Left renal pelvis (tissue), 4 donors: ENCODE measurements at regions not wholly inside any gene's neighbourhood (a gene's known extent, or its start where the extent isn't known, plus 50 kb on each side); places are given as distances from the start of the nearest gene placed in this dataset.
"Not testable (repeated sequence)": the region's sequence is repeated elsewhere in the genome, so short reads cannot be mapped to it uniquely, and the experiment has no call there.

Source experiments
- DNase-seq, 4 donors: peaks; one replicate each; pipeline ENCODE4 v3.0.0-alpha.2; 2013; ENCODE audit warnings: low read depth in 4 of 4, low spot score in 3 of 4

GRCh38 chr1:213621077-213621476 is 366.7 kb upstream of the PROX1 start:
- DNase-seq: no peak

GRCh38 chr1:213622365-213623063 is 365.3 kb upstream of the PROX1 start:
- peak in 1 of 4 donors; percentile 27 for DNase-seq

- DNase-seq: no peak
Measured at GRCh38 chr1:213623064-213623581, 364.6 kb upstream of the PROX1 start.

GRCh38 chr1:213623862-213624261 is 363.9 kb upstream of the PROX1 start:
- DNase-seq: no peak

- not testable (repeated sequence) for DNase-seq
Measured at GRCh38 chr1:213636778-213637177, 351.0 kb upstream of the PROX1 start.

GRCh38 chr1:213641312-213641711 is 346.5 kb upstream of the PROX1 start:
- no peak for DNase-seq

GRCh38 chr1:213643360-213643759 is 344.4 kb upstream of the PROX1 start:
- no peak for DNase-seq

- no peak for DNase-seq
Measured at GRCh38 chr1:213647864-213648650, 339.7 kb upstream of the PROX1 start.

- DNase-seq: no peak
Measured at GRCh38 chr1:213649373-213649772, 338.4 kb upstream of the PROX1 start.

GRCh38 chr1:213650603-213651002 is 337.2 kb upstream of the PROX1 start:
- DNase-seq: no peak

- no peak for DNase-seq
Measured at GRCh38 chr1:213651077-213651476, 336.7 kb upstream of the PROX1 start.

- DNase-seq: no peak
Measured at GRCh38 chr1:213652109-213652508, 335.7 kb upstream of the PROX1 start.

- DNase-seq: no peak
Measured at GRCh38 chr1:213656039-213656438, 331.7 kb upstream of the PROX1 start.

- DNase-seq: no peak
Measured at GRCh38 chr1:213656503-213656902, 331.3 kb upstream of the PROX1 start.

GRCh38 chr1:213657013-213657412 is 330.8 kb upstream of the PROX1 start:
- DNase-seq: no peak

GRCh38 chr1:213657879-213658278 is 329.9 kb upstream of the PROX1 start:
- DNase-seq: no peak

- peak in 1 of 4 donors; percentile 12 for DNase-seq
Measured at GRCh38 chr1:213658457-213658856, 329.3 kb upstream of the PROX1 start.

GRCh38 chr1:213659580-213660547 is 327.9 kb upstream of the PROX1 start:
- DNase-seq: no peak

- no peak for DNase-seq
Measured at GRCh38 chr1:213661302-213661701, 326.5 kb upstream of the PROX1 start.

- no peak for DNase-seq
Measured at GRCh38 chr1:213666113-213666512, 321.7 kb upstream of the PROX1 start.

GRCh38 chr1:213666922-213667321 is 320.9 kb upstream of the PROX1 start:
- DNase-seq: no peak
